SU-DHL-6 (cell line): ENCODE measurements at regions not wholly inside any gene's neighbourhood (a gene's known extent, or its start where the extent isn't known, plus 50 kb on each side); places are given as distances from the start of the nearest gene placed in this dataset.

Source experiments
- CTCF ChIP-seq: fragments of 200-600 bp; sonication (generic); IDR thresholded peaks from one replicate; pipeline ENCODE4 v1.5.1; 2017; ENCODE audit warnings: antibody characterized with exemption, mild to moderate bottlenecking, low read length, moderate library complexity; ENCODE audit not compliant: insufficient read depth, poor library complexity, severe bottlenecking
- EZH2phosphoT487 ChIP-seq: fragments of 200-600 bp; sonication (generic), shearing (Covaris generic); conservative IDR thresholded peaks from 2 replicates; pipeline ENCODE4 v1.6.1; 2018; ENCODE audit warnings: mild to moderate bottlenecking, antibody characterized with exemption, low read length, moderate library complexity, mixed read lengths

- peak; percentile 91 for TF ChIP-seq CTCF
- no peak for TF ChIP-seq EZH2phosphoT487
Measured at GRCh38 chr10:28381903-28382347, 79.1 kb upstream of the MPP7 start.
